ENCODE measurements at regions not wholly inside any gene's neighbourhood (a gene's known extent, or its start where the extent isn't known, plus 50 kb on each side); places are given as distances from the start of the nearest gene placed in this dataset.

- Histone ChIP-seq H2AFZ (ENCODE audit: low read length, unreplicated experiment) (no peak overlapping the region), H3K27ac (ENCODE audit: low read depth, low read length) (no peak overlapping the region), H3K79me2 (ENCODE audit: control insufficient read depth, insufficient read depth, low read length, unreplicated experiment) (no peaks in the 10 kb centered on the region), H3K27me3 (ENCODE audit: insufficient read depth, low read length) (no peaks in the 10 kb centered on the region), H3K4me1 (ENCODE audit: control insufficient read depth, insufficient read depth, low read length, unreplicated experiment) (no peaks in the 10 kb centered on the region), H3K4me3 (ENCODE audit: low read depth, low read length) (no peak overlapping the region), H3K36me3 (ENCODE audit: insufficient read depth, low read length) (no peaks in the 10 kb centered on the region)
Observed at GRCh38 chr10:30765616-30766015, 136.1 kb upstream of the LYZL2 start.

GRCh38 chr10:30765022-30765615 is 135.6 kb upstream of the LYZL2 start:
- Histone ChIP-seq H3K36me3 (ENCODE audit: insufficient read depth, low read length) (no peaks in the 10 kb centered on the region), H3K4me3 (ENCODE audit: low read depth, low read length) (no peak overlapping the region), H2AFZ (ENCODE audit: low read length, unreplicated experiment) (no peak overlapping the region), H3K27ac (ENCODE audit: low read depth, low read length) (no peak overlapping the region), H3K4me1 (ENCODE audit: control insufficient read depth, insufficient read depth, low read length, unreplicated experiment) (no peaks in the 10 kb centered on the region), H3K79me2 (ENCODE audit: control insufficient read depth, insufficient read depth, low read length, unreplicated experiment) (no peaks in the 10 kb centered on the region), H3K27me3 (ENCODE audit: insufficient read depth, low read length) (no peaks in the 10 kb centered on the region)

- no peaks in the 10 kb centered on the region for H3K4me1 ChIP-seq (ENCODE audit: control insufficient read depth, insufficient read depth, low read length, unreplicated experiment)
- no peak overlapping the region for H3K4me3 ChIP-seq (ENCODE audit: low read depth, low read length)
- no peak overlapping the region for H3K27ac ChIP-seq (ENCODE audit: low read depth, low read length)
- no peak overlapping the region for H2AFZ ChIP-seq (ENCODE audit: low read length, unreplicated experiment)
- no peaks in the 10 kb centered on the region for H3K27me3 ChIP-seq (ENCODE audit: insufficient read depth, low read length)
- no peaks in the 10 kb centered on the region for H3K36me3 ChIP-seq (ENCODE audit: insufficient read depth, low read length)
- H3K79me2 ChIP-seq (ENCODE audit: control insufficient read depth, insufficient read depth, low read length, unreplicated experiment) = no peaks in the 10 kb centered on the region
Observed at GRCh38 chr10:30763918-30764317, 134.4 kb upstream of the LYZL2 start.

- H3K79me2 ChIP-seq (ENCODE audit: control insufficient read depth, insufficient read depth, low read length, unreplicated experiment) = no peaks in the 10 kb centered on the region
- no peak overlapping the region for H2AFZ ChIP-seq (ENCODE audit: low read length, unreplicated experiment)
- H3K36me3 ChIP-seq (ENCODE audit: insufficient read depth, low read length) = no peaks in the 10 kb centered on the region
- H3K27me3 ChIP-seq (ENCODE audit: insufficient read depth, low read length) = no peaks in the 10 kb centered on the region
- H3K4me1 ChIP-seq (ENCODE audit: control insufficient read depth, insufficient read depth, low read length, unreplicated experiment) = no peaks in the 10 kb centered on the region
- H3K27ac ChIP-seq (ENCODE audit: low read depth, low read length) = no peak overlapping the region
- H3K4me3 ChIP-seq (ENCODE audit: low read depth, low read length) = no peak overlapping the region
Observed at GRCh38 chr10:30762620-30763019, 133.1 kb upstream of the LYZL2 start.

GRCh38 chr10:30759423-30759822 is 129.9 kb upstream of the LYZL2 start:
- Histone ChIP-seq H3K27ac (ENCODE audit: low read depth, low read length) (no peak overlapping the region), H3K79me2 (ENCODE audit: control insufficient read depth, insufficient read depth, low read length, unreplicated experiment) (no peaks in the 10 kb centered on the region), H3K27me3 (ENCODE audit: insufficient read depth, low read length) (no peaks in the 10 kb centered on the region), H2AFZ (ENCODE audit: low read length, unreplicated experiment) (peak overlapping the region; percentile 12), H3K4me1 (ENCODE audit: control insufficient read depth, insufficient read depth, low read length, unreplicated experiment) (no peaks in the 10 kb centered on the region), H3K4me3 (ENCODE audit: low read depth, low read length) (no peak overlapping the region), H3K36me3 (ENCODE audit: insufficient read depth, low read length) (no peaks in the 10 kb centered on the region)

GRCh38 chr10:30758338-30758737 is 128.8 kb upstream of the LYZL2 start:
- no peaks in the 10 kb centered on the region for H3K27me3 ChIP-seq (ENCODE audit: insufficient read depth, low read length)
- H3K4me1 ChIP-seq (ENCODE audit: control insufficient read depth, insufficient read depth, low read length, unreplicated experiment) = no peaks in the 10 kb centered on the region
- no peak overlapping the region for H2AFZ ChIP-seq (ENCODE audit: low read length, unreplicated experiment)
- H3K4me3 ChIP-seq (ENCODE audit: low read depth, low read length) = no peak overlapping the region
- H3K36me3 ChIP-seq (ENCODE audit: insufficient read depth, low read length) = no peaks in the 10 kb centered on the region
- H3K79me2 ChIP-seq (ENCODE audit: control insufficient read depth, insufficient read depth, low read length, unreplicated experiment) = no peaks in the 10 kb centered on the region
- no peak overlapping the region for H3K27ac ChIP-seq (ENCODE audit: low read depth, low read length)

- no peaks in the 10 kb centered on the region for H3K27me3 ChIP-seq (ENCODE audit: insufficient read depth, low read length)
- H3K4me3 ChIP-seq (ENCODE audit: low read depth, low read length) = no peak overlapping the region
- no peaks in the 10 kb centered on the region for H3K36me3 ChIP-seq (ENCODE audit: insufficient read depth, low read length)
- H3K27ac ChIP-seq (ENCODE audit: low read depth, low read length) = no peak overlapping the region
- no peak overlapping the region for H2AFZ ChIP-seq (ENCODE audit: low read length, unreplicated experiment)
- H3K4me1 ChIP-seq (ENCODE audit: control insufficient read depth, insufficient read depth, low read length, unreplicated experiment) = no peaks in the 10 kb centered on the region
- H3K79me2 ChIP-seq (ENCODE audit: control insufficient read depth, insufficient read depth, low read length, unreplicated experiment) = no peaks in the 10 kb centered on the region
Observed at GRCh38 chr10:30756896-30757295, 127.3 kb upstream of the LYZL2 start.

- Histone ChIP-seq H3K4me1 (ENCODE audit: control insufficient read depth, insufficient read depth, low read length, unreplicated experiment) (no peaks in the 10 kb centered on the region), H3K36me3 (ENCODE audit: insufficient read depth, low read length) (no peaks in the 10 kb centered on the region), H3K79me2 (ENCODE audit: control insufficient read depth, insufficient read depth, low read length, unreplicated experiment) (no peaks in the 10 kb centered on the region), H2AFZ (ENCODE audit: low read length, unreplicated experiment) (no peak overlapping the region), H3K27ac (ENCODE audit: low read depth, low read length) (no peak overlapping the region), H3K27me3 (ENCODE audit: insufficient read depth, low read length) (no peaks in the 10 kb centered on the region), H3K4me3 (ENCODE audit: low read depth, low read length) (no peak overlapping the region)
Observed at GRCh38 chr10:30756151-30756550, 126.6 kb upstream of the LYZL2 start.

- Histone ChIP-seq H3K79me2 (ENCODE audit: control insufficient read depth, insufficient read depth, low read length, unreplicated experiment) (no peaks in the 10 kb centered on the region), H3K36me3 (ENCODE audit: insufficient read depth, low read length) (no peaks in the 10 kb centered on the region), H3K4me3 (ENCODE audit: low read depth, low read length) (no peak overlapping the region), H3K27ac (ENCODE audit: low read depth, low read length) (no peak overlapping the region), H2AFZ (ENCODE audit: low read length, unreplicated experiment) (no peak overlapping the region), H3K4me1 (ENCODE audit: control insufficient read depth, insufficient read depth, low read length, unreplicated experiment) (no peaks in the 10 kb centered on the region), H3K27me3 (ENCODE audit: insufficient read depth, low read length) (no peaks in the 10 kb centered on the region)
Observed at GRCh38 chr10:30755441-30755953, 125.9 kb upstream of the LYZL2 start.

- no peaks in the 10 kb centered on the region for H3K79me2 ChIP-seq (ENCODE audit: control insufficient read depth, insufficient read depth, low read length, unreplicated experiment)
- H2AFZ ChIP-seq (ENCODE audit: low read length, unreplicated experiment) = no peak overlapping the region
Observed at GRCh38 chr10:30752481-30752881, 122.9 kb upstream of the LYZL2 start.

GRCh38 chr10:30751678-30752331 is 122.3 kb upstream of the LYZL2 start:
- Histone ChIP-seq H3K79me2 (ENCODE audit: control insufficient read depth, insufficient read depth, low read length, unreplicated experiment) (no peaks in the 10 kb centered on the region), H3K27ac (ENCODE audit: low read depth, low read length) (no peak overlapping the region), H3K36me3 (ENCODE audit: insufficient read depth, low read length) (no peaks in the 10 kb centered on the region), H2AFZ (ENCODE audit: low read length, unreplicated experiment) (no peak overlapping the region), H3K4me1 (ENCODE audit: control insufficient read depth, insufficient read depth, low read length, unreplicated experiment) (no peaks in the 10 kb centered on the region), H3K4me3 (ENCODE audit: low read depth, low read length) (no peak overlapping the region), H3K27me3 (ENCODE audit: insufficient read depth, low read length) (no peaks in the 10 kb centered on the region)

More at GRCh38 chr10:30752481-30752881, 122.9 kb upstream of the LYZL2 start:
- Histone ChIP-seq H3K36me3 (ENCODE audit: insufficient read depth, low read length) (no peaks in the 10 kb centered on the region), H3K4me1 (ENCODE audit: control insufficient read depth, insufficient read depth, low read length, unreplicated experiment) (no peaks in the 10 kb centered on the region), H3K4me3 (ENCODE audit: low read depth, low read length) (no peak overlapping the region), H3K27me3 (ENCODE audit: insufficient read depth, low read length) (no peaks in the 10 kb centered on the region), H3K27ac (ENCODE audit: low read depth, low read length) (no peak overlapping the region)
